GM19468 (cell line): ENCODE measurements at regions not wholly inside any gene's neighbourhood (a gene's known extent, or its start where the extent isn't known, plus 50 kb on each side); places are given as distances from the start of the nearest gene placed in this dataset.
"Not testable (repeated sequence)": the region's sequence is repeated elsewhere in the genome, so short reads cannot be mapped to it uniquely, and the experiment has no call there.

Experiments used
- ATAC-seq: cut with Tn5 transposase; IDR thresholded peaks from one replicate; pipeline ENCODE4 v1.9.1; 2021; ENCODE audit warnings: mild to moderate bottlenecking, moderate library complexity, moderate number of reproducible peaks; ENCODE audit not compliant: unreplicated experiment; ENCODE audit errors: extremely low read depth

- not testable (repeated sequence) for ATAC-seq
Observed at GRCh38 chr11:71312616-71313015, 60.2 kb upstream of the SHANK2 start.

DNA sequence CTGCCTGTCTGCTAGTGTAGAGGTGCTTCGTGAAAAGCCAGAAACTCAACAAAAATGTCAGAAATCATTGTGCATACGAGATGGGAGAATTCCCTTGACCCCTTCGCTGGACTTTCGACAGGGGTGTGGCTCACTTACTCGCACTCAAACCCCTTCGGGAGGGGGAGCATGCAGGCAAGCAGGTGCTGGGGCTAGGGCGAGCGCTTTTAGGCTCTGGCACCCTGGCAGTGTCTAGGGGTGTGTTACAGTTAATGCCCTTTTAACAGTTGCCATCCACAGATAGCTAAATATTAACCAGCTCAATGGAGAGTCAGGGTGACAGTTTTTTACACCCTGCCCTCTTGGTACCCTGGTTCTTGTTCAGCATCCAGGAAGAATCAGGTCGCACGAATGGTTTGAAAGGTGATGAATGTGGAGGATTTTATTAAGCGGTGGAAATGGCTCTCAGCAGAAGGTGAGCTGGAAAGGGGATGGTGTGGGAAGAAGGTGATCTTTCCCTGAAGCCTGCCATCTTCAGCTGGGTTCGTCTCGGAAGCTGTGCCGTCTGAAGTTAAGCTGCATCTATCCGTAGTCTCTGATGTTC lies 59.6 kb upstream of the SHANK2 start:
- ATAC-seq: no peak

GRCh38 chr11:71311176-71311925 lies 59.0 kb upstream of the SHANK2 start:
- no peak for ATAC-seq

DNA sequence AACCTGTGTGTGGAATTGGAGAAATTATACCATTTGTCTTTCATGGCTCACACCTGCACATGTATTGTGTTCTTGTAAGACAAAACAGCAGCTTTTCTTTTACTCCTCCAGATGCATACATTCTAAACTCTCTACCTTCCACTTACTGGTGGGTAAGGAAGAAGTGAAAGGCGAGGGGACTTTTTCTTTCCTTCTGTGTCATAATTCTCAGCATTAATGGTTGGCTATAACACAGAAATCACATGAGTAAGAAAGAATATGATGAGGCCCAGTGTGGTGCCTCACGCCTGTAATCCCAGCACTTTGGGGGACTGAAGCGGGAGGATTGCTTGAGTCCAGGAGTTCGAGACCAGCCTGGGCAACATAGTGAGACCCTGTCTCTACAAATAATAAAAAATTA lies 57.8 kb upstream of the SHANK2 start:
- ATAC-seq: no peak

GRCh38 chr11:71309611-71310010 lies 57.2 kb upstream of the SHANK2 start:
- ATAC-seq: no peak

DNA sequence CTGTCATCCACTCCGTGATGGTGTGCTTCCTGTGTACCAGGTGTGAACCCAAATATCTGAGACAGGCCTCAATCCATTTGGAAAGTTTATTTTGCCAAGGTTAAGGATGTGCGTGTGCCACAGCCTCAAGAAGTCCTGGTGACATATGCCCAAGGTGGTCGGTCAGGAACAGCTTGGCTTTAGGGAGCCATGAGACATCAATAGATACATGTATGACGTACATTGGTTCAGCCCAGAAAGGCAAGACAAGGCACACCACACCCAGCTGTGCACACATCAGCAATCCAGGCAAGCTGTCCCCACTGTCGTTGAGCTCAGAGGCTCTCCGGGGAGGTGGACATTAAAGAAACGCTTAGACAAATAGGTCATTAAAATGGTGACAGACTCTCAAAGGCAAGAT lies 56.8 kb upstream of the SHANK2 start:
- no peak for ATAC-seq

DNA sequence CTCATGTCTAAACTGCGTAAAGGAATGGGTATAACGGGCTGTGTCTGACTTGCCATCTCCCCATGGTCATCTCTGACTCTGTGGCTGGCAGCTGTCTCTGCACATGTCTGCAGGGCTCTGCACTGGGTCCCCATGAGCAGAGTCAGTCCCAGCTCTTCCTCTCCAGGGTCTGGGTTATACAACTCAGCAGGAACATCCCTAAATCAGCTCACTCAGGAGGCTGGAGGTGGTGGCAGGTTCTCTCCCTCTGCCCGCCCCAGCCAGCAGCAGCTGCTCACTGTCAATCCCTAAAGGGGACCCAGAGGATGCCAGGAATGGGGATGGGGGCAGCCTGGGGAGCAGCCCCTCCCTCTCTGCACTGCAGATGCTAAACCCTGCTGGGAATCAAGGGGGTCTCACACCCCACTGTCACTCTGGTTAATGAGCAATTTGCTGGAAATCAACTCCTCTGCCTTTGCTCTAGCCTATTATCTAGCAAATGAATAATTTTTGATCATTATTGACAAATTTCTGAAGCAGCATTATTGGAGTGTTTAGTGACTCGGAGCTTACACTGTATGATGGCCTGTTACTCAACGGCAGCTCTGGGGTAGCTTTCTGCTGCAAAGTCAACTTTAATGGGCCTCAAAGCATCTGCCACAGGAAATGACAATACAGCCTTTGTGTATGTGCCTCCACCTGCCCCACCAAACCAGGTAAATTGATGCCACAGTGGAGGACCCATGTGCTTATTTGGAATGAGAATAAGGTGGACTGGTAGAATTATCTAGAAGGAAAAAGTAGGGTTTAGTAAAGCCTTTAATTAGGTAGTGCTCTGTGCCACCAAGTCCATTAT lies 55.7 kb upstream of the SHANK2 start:
- ATAC-seq: no peak

GRCh38 chr11:71305451-71306125 lies 53.2 kb upstream of the SHANK2 start:
- no peak for ATAC-seq

DNA sequence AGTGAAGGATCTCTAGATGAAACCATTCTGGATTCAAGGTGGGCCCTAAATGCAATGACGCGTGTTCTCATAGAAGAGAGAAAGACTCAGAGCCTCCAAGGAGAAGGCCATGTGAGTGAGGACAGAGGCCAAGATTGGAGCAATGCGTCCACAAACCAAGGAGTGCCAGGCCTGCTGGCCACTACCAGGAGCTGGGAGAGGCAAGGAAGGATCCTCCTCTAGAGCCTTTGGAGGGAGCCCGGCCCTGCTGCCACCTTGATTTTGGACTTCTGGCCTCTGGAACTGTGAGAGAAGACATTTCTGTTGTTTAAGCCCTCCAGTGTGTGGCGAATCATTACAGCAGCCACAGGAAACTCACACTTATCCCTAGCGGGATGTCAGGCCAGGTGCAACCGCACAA lies 52.7 kb upstream of the SHANK2 start:
- no peak for ATAC-seq

- ATAC-seq: no peak
Observed at GRCh38 chr11:71304491-71304890, 52.1 kb upstream of the SHANK2 start.

- ATAC-seq: no peak
Observed at GRCh38 chr11:71304045-71304444, 51.7 kb upstream of the SHANK2 start.

DNA sequence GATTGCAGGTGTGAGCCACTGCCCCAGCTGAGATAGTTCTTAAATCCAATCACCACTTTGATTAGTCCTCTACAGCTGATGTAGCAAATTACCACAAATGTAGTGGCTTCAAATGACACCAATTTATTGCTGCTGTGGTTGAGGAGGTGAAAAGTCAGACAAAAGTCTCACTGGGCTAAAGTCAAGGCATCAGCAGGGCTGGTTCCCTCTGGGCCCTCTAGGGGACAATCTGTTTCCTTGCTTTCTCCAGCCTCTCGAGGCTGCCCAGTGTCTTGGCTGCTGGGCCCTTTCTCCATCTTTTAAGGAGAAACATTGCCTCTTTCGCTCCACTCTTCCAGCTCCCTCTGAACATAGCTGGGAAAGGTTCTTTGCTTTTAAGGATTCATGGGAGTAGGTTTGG lies 50.5 kb upstream of the SHANK2 start:
- ATAC-seq: no peak

DNA sequence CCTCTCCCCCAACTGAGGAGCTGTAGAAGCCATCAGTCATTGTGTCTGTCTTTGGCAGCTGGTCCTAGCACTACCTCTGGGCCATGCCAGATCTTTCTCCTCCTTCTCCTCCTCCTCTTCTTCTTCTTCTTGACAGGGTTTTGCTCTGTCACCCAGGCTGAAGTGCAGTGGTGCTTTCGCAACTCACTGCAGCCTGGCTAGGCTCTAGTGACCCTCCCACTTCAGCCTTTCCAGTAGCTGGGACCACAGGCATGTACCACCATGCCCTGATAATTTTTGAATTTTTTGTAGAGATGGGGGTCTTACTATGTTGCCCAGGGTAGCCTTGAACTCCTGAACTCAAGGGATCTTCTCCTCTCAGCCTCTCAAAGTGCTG lies 50.1 kb upstream of the SHANK2 start:
- no peak for ATAC-seq
